Liver (tissue), 8 donors: ENCODE measurements at regions not wholly inside any gene's neighbourhood (a gene's known extent, or its start where the extent isn't known, plus 50 kb on each side); places are given as distances from the start of the nearest gene placed in this dataset.

ENCODE experiments used
- DNase-seq: peaks from one replicate; pipeline ENCODE4 v3.0.0-alpha.2; 2017; ENCODE audit warnings: low spot score
- H3K27ac ChIP-seq, 2 donors: one replicate each; pipeline ENCODE4 v1.7.0; 2013; ENCODE audit warnings: inconsistent platforms in 2 of 2, low read length in 2 of 2, control low read depth in 1 of 2, low read depth in 1 of 2, mild to moderate bottlenecking in 1 of 2
- H3K27me3 ChIP-seq, 4 donors: one replicate each; pipeline versions ENCODE4 v1.6.1 to v1.7.0; 2013; ENCODE audit warnings: low read length in 3 of 4, inconsistent platforms in 1 of 4, mild to moderate bottlenecking in 1 of 4, moderate library complexity in 1 of 4; ENCODE audit not compliant: control insufficient read depth in 4 of 4, insufficient read depth in 4 of 4
- H3K36me3 ChIP-seq, 4 donors: one replicate each; pipeline versions ENCODE4 v1.6.1 to v1.7.0; 2013; ENCODE audit warnings: low read length in 3 of 4, mild to moderate bottlenecking in 3 of 4, low read depth in 1 of 4, moderate library complexity in 1 of 4; ENCODE audit not compliant: control insufficient read depth in 4 of 4, insufficient read depth in 3 of 4
- H3K4me1 ChIP-seq, 4 donors: one replicate each; pipeline versions ENCODE4 v1.6.1 to v1.7.0; 2013; ENCODE audit warnings: low read length in 3 of 4, mild to moderate bottlenecking in 3 of 4, moderate library complexity in 1 of 4; ENCODE audit not compliant: control insufficient read depth in 4 of 4, insufficient read depth in 4 of 4
- H3K4me3 ChIP-seq, 3 donors: one replicate each; pipeline versions ENCODE4 v1.6.1 to v1.7.0; 2013; ENCODE audit warnings: low read length in 3 of 3, control low read depth in 1 of 3, low read depth in 1 of 3, mild to moderate bottlenecking in 1 of 3
- H3K9ac ChIP-seq, 2 donors: one replicate each; pipeline ENCODE4 v1.7.0; 2013; ENCODE audit warnings: low read length in 2 of 2, mild to moderate bottlenecking in 2 of 2, moderate library complexity in 2 of 2, control low read depth in 1 of 2, low read depth in 1 of 2
- H3K9me3 ChIP-seq, 4 donors: one replicate each; pipeline versions ENCODE4 v1.6.1 to v1.7.0; 2013; ENCODE audit warnings: low read length in 3 of 4; ENCODE audit not compliant: control insufficient read depth in 4 of 4
- EGR1 ChIP-seq, 2 donors: IDR thresholded peaks; 2 replicates each; pipeline ENCODE4 v1.6.1; 2016 to 2018; ENCODE audit warnings: antibody characterized with exemption in 2 of 2, low read depth in 2 of 2
- FOXA1 ChIP-seq: IDR thresholded peaks from 2 replicates; pipeline ENCODE4 v1.6.1; 2016; ENCODE audit warnings: antibody characterized with exemption
- FOXA2 ChIP-seq: IDR thresholded peaks from 2 replicates; pipeline ENCODE4 v1.6.1; 2016; ENCODE audit warnings: antibody characterized with exemption
- GABPA ChIP-seq, 2 donors: IDR thresholded peaks in 1 of 2; conservative IDR thresholded peaks in 1 of 2; 2 replicates each; pipeline ENCODE4 v1.6.1; 2016; ENCODE audit warnings: antibody characterized with exemption in 2 of 2, mild to moderate bottlenecking in 1 of 2, moderate library complexity in 1 of 2
- HNF4A ChIP-seq, 2 donors: conservative IDR thresholded peaks; 2 replicates each; pipeline ENCODE4 v1.6.1; 2016; ENCODE audit warnings: antibody characterized with exemption in 2 of 2, mild to moderate bottlenecking in 2 of 2
- HNF4G ChIP-seq: IDR thresholded peaks from 2 replicates; pipeline ENCODE4 v1.6.1; 2016; ENCODE audit warnings: antibody characterized with exemption
- NR2F2 ChIP-seq: IDR thresholded peaks from 2 replicates; pipeline ENCODE4 v1.6.1; 2016; ENCODE audit warnings: antibody characterized with exemption
- RXRA ChIP-seq, 2 donors: IDR thresholded peaks; 2 replicates each; pipeline ENCODE4 v1.6.1; 2017 to 2018; ENCODE audit warnings: antibody characterized with exemption in 2 of 2, mild to moderate bottlenecking in 1 of 2
- SP1 ChIP-seq: IDR thresholded peaks from 2 replicates; pipeline ENCODE4 v1.6.1; 2018; ENCODE audit warnings: antibody characterized with exemption, mild to moderate bottlenecking
- TAF1 ChIP-seq: conservative IDR thresholded peaks from 2 replicates; pipeline ENCODE4 v1.6.1; 2016; ENCODE audit warnings: antibody characterized with exemption, mild to moderate bottlenecking
- YY1 ChIP-seq: IDR thresholded peaks from 2 replicates; pipeline ENCODE4 v1.6.1; 2016; ENCODE audit warnings: antibody characterized with exemption, mild to moderate bottlenecking
- WGBS: extraction: QIAGEN DNeasy Blood & Tissue Kit; methylation state at CpG from one replicate; pipeline ENCODE4 v1.1.7; 2013; 5-methylcytosine and 5-hydroxymethylcytosine counted together
- TF ChIP-seq, protein P1 (sequence below): IDR thresholded peaks from 2 replicates; pipeline ENCODE4 v1.6.1; 2016; ENCODE audit warnings: antibody characterized with exemption
- TF ChIP-seq, protein P2 (sequence below): IDR thresholded peaks from 2 replicates; pipeline ENCODE4 v1.6.1; 2016; ENCODE audit warnings: antibody characterized with exemption
- TF ChIP-seq, protein P3 (sequence below): fragments of 150-350 bp; IDR thresholded peaks from 2 replicates; pipeline ENCODE4 v1.5.1; 2017; ENCODE audit warnings: improper control_type of control experiment, low read depth, low read length; ENCODE audit not compliant: missing input control
- donor health status: healthy.
- donor health status: healthy.
- donor health status: healthy.
- donor health status: healthy.
- donor health status: healthy.

DNA sequence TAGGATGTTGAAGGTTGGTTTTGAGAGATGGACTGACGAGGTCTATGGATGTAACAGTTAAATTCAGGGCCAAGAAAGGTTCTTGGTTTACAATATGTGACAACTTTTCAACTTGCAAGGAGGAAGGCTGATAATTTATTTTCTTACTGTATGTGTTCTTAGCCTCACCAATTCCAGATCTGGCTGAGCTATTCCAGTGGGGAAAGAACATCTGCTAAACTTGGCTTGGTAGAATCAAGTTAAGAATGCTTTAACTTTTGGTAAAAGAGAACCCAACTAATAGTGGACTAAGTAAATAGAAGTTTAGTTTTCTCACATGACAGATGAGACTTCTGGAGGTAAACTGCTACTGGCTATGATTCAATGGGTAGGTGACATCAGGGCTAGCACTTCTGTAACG lies 222.9 kb downstream of the KLF5 start:
- TF ChIP-seq SP1, result no peak
- TF ChIP-seq TAF1, result no peak
- DNase-seq, result no peak
- Histone ChIP-seq H3K27me3 (no peaks in the 10 kb centered on the region), H3K36me3 (no peaks in the 10 kb centered on the region), H3K9ac (no peak overlapping the region), H3K4me1 (no peaks in the 10 kb centered on the region), H3K27ac (no peak overlapping the region), H3K4me3 (no peak overlapping the region), H3K9me3 (no peaks in the 10 kb centered on the region)
- WGBS, result 87% methylated on average over 2 of the region's 2 CpGs

DNA sequence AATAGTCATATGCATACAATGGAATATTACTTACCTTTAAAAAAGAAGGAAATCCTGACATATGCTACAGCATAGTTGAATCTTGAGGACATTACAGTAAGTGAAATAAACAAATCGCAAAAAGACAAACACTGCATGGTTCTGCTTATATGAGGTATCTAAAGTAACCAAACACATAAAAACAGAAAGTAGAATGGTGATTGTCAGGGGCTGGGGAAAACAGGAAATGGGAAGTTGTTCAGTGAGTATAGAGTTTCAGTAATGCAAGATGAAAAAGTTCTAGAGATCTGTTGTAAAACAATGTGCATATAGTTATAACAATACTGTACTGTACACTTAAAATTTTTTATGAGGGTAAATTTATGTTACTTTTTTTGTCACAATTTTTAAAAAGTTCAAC lies 219.4 kb downstream of the KLF5 start:
- DNase-seq, result no peak
- no peaks in the 10 kb centered on the region for H3K27me3 ChIP-seq
- 94% methylated on average over 1 of the region's 1 CpG for WGBS

DNA sequence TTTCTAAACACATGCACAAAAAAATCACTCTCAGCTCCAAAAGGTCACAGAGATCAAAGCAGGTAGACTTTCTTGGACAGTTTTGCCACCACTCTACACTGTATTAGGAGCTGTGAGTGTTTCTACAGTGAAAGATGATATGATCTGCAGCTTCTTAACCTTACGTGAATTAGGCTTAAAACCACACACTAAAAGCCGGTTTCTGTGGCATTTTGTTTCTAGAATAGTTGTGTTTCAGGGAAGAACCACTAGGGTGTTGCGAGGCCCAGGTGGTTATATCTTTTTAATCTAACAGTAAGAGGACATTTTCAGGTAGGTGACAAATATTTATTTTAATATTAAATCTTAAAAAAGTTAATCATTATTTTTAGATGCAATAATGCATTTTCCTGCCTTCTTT lies 216.4 kb downstream of the KLF5 start:
- DNase-seq, result no peak
- no peaks in the 10 kb centered on the region for H3K36me3 ChIP-seq
- 90% methylated on average over 3 of the region's 3 CpGs for WGBS
- no peaks in the 10 kb centered on the region for H3K27me3 ChIP-seq
- H3K9ac ChIP-seq, result no peak overlapping the region
- H3K9me3 ChIP-seq, result no peaks in the 10 kb centered on the region
- H3K4me1 ChIP-seq, result no peaks in the 10 kb centered on the region
- no peak overlapping the region for H3K27ac ChIP-seq
- no peak overlapping the region for H3K4me3 ChIP-seq
- TF ChIP-seq, protein P1, sequence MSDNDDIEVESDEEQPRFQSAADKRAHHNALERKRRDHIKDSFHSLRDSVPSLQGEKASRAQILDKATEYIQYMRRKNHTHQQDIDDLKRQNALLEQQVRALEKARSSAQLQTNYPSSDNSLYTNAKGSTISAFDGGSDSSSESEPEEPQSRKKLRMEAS, result no peak
- TF ChIP-seq NR2F2, result no peak

More for the DNA sequence above, 219.4 kb downstream of the KLF5 start:
- Histone ChIP-seq H3K4me1 (no peaks in the 10 kb centered on the region), H3K36me3 (no peaks in the 10 kb centered on the region), H3K4me3 (no peak overlapping the region), H3K27ac (no peak overlapping the region), H3K9ac (no peak overlapping the region), H3K9me3 (no peaks in the 10 kb centered on the region)
- TF ChIP-seq, protein P1, result no peak
- no peak for TF ChIP-seq FOXA2
- TF ChIP-seq SP1, result no peak
- TF ChIP-seq NR2F2, result no peak
- TF ChIP-seq YY1, result no peak
- TF ChIP-seq, protein P2, sequence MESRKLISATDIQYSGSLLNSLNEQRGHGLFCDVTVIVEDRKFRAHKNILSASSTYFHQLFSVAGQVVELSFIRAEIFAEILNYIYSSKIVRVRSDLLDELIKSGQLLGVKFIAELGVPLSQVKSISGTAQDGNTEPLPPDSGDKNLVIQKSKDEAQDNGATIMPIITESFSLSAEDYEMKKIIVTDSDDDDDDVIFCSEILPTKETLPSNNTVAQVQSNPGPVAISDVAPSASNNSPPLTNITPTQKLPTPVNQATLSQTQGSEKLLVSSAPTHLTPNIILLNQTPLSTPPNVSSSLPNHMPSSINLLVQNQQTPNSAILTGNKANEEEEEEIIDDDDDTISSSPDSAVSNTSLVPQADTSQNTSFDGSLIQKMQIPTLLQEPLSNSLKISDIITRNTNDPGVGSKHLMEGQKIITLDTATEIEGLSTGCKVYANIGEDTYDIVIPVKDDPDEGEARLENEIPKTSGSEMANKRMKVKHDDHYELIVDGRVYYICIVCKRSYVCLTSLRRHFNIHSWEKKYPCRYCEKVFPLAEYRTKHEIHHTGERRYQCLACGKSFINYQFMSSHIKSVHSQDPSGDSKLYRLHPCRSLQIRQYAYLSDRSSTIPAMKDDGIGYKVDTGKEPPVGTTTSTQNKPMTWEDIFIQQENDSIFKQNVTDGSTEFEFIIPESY, result no peak
- TF ChIP-seq GABPA (IDR thresholded peaks at IDR 0.05 in 1 of 2, conservative IDR thresholded peaks at IDR 0.05 in 1 of 2), result no peak

DNA sequence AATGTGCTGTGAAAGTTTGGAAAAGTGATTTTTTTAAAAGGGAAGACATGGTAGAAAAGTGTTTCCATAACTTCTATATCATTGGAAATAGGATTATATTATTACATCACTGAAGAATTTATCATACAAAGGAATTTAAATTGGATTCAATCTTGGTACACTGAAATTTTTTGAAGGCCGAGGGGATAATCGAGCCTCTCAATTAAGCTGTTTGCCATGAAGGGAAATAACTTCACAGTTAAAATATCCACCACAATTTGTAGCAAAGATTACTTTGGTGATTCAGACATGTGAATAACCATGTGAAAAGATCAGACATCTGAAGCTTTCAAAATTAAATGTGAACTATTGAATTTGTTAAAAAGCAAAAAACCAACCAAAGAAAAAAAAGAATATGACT lies 215.3 kb downstream of the KLF5 start:
- Histone ChIP-seq H3K9ac (no peak overlapping the region), H3K27ac (no peak overlapping the region), H3K27me3 (no peaks in the 10 kb centered on the region), H3K36me3 (no peaks in the 10 kb centered on the region), H3K4me1 (no peaks in the 10 kb centered on the region), H3K9me3 (no peaks in the 10 kb centered on the region), H3K4me3 (no peak overlapping the region)
- WGBS, result 88% methylated on average over 2 of the region's 2 CpGs
- DNase-seq, result no peak
- TF ChIP-seq, protein P2, result no peak
- TF ChIP-seq FOXA1, result no peak
- no peak for TF ChIP-seq HNF4G
- TF ChIP-seq EGR1 (IDR thresholded peaks at IDR 0.05; ENCODE audit: low read depth in 2 of 2), result no peak
- no peak for TF ChIP-seq NR2F2
- no peak for TF ChIP-seq RXRA (IDR thresholded peaks at IDR 0.05)
- TF ChIP-seq, protein P3, sequence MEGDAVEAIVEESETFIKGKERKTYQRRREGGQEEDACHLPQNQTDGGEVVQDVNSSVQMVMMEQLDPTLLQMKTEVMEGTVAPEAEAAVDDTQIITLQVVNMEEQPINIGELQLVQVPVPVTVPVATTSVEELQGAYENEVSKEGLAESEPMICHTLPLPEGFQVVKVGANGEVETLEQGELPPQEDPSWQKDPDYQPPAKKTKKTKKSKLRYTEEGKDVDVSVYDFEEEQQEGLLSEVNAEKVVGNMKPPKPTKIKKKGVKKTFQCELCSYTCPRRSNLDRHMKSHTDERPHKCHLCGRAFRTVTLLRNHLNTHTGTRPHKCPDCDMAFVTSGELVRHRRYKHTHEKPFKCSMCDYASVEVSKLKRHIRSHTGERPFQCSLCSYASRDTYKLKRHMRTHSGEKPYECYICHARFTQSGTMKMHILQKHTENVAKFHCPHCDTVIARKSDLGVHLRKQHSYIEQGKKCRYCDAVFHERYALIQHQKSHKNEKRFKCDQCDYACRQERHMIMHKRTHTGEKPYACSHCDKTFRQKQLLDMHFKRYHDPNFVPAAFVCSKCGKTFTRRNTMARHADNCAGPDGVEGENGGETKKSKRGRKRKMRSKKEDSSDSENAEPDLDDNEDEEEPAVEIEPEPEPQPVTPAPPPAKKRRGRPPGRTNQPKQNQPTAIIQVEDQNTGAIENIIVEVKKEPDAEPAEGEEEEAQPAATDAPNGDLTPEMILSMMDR, result no peak
- no peak for TF ChIP-seq HNF4A (conservative IDR thresholded peaks at IDR 0.05)
- no peak for TF ChIP-seq FOXA2
